Thyroid gland (tissue), 4 donors: ENCODE measurements at regions not wholly inside any gene's neighbourhood (a gene's known extent, or its start where the extent isn't known, plus 50 kb on each side); places are given as distances from the start of the nearest gene placed in this dataset.
"Not testable (repeated sequence)": the region's sequence is repeated elsewhere in the genome, so short reads cannot be mapped to it uniquely, and the experiment has no call there.

Source experiments
- CTCF ChIP-seq, 6 experiments: fragments of 200-600 bp in 3 of 6; fragments of 450-650 bp in 3 of 6; sonication (generic) in 3 of 6; IDR thresholded peaks; one replicate each; pipeline ENCODE4 v1.5.1; 2016 to 2019; ENCODE audit warnings: antibody characterized with exemption in 6 of 6, mild to moderate bottlenecking in 2 of 6, inconsistent platforms in 1 of 6, moderate library complexity in 1 of 6
- POLR2A ChIP-seq, 2 donors: fragments of 450-650 bp; IDR thresholded peaks; one replicate each; pipeline ENCODE4 v1.6.1; 2017; ENCODE audit warnings: antibody characterized with exemption in 2 of 2, mild to moderate bottlenecking in 2 of 2, moderate library complexity in 1 of 2

- not testable (repeated sequence) for TF ChIP-seq CTCF, POLR2A (IDR thresholded peaks at IDR 0.05)
Observed at GRCh38 chr9:66244763-66245162, 507.8 kb downstream of the FOXD4L4 start.
